GM12872 (cell line): ENCODE measurements at regions not wholly inside any gene's neighbourhood (a gene's known extent, or its start where the extent isn't known, plus 50 kb on each side); places are given as distances from the start of the nearest gene placed in this dataset.

Source experiments
- TF ChIP-seq, protein P1 (sequence below): IDR thresholded peaks from 3 replicates; pipeline ENCODE4 v1.5.1; 2011; ENCODE audit warnings: low read depth, mild to moderate bottlenecking, low read length, moderate library complexity; ENCODE audit not compliant: insufficient read depth

DNA sequence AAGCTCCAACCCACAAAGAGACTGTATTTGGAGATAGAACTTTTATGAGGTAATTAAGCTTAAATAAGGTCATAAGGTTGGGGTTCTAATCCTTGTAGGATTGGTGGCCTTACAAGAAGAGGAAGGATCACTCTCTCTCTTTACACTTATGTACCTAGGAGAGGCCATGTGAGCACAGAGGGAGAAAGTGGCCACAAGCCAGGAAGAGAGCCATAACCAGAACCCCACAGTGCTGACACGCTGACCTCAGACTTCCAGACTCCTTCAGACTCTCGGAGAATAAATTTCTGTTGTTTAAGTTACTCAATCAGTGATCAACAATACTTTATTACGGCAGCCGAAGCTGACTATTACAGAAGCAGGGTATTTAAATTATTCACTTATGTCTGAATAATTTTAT lies 430.5 kb upstream of the EPHA7 start:
- TF ChIP-seq, protein P1, sequence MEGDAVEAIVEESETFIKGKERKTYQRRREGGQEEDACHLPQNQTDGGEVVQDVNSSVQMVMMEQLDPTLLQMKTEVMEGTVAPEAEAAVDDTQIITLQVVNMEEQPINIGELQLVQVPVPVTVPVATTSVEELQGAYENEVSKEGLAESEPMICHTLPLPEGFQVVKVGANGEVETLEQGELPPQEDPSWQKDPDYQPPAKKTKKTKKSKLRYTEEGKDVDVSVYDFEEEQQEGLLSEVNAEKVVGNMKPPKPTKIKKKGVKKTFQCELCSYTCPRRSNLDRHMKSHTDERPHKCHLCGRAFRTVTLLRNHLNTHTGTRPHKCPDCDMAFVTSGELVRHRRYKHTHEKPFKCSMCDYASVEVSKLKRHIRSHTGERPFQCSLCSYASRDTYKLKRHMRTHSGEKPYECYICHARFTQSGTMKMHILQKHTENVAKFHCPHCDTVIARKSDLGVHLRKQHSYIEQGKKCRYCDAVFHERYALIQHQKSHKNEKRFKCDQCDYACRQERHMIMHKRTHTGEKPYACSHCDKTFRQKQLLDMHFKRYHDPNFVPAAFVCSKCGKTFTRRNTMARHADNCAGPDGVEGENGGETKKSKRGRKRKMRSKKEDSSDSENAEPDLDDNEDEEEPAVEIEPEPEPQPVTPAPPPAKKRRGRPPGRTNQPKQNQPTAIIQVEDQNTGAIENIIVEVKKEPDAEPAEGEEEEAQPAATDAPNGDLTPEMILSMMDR = no peak

DNA sequence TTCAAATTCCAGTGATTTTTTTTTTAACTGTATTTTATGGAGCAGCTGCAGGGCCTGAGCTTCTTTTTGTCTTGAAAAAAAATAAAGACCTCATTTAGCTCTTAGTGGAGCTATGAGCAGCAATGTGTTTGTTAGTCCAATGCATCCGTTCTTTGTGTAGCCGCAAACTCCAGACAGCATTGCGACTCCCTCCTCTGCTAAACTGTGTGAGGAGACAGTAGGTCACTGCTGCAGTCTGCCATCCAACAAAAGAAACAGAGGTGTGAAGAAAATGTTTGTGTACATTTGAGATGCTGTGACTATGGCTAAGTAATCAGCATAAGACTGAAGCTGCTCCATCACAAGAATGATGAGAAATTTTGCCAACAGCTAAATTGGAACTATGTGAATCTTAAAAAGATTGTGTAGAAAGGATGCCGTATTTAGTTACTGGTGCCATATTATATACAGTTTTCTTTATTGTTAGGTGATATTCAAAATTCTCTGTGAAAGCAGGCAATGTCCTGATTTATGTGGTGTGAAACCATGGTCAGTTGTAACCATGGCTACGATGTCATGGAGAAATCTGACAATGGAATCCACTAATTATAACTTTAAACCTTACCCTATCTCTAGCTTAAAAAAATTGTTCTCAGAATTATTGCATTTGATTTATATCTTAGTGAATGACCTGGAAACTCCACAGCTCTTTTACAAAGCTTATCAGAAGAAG lies 428.8 kb upstream of the EPHA7 start:
- TF ChIP-seq, protein P1 = no peak

DNA sequence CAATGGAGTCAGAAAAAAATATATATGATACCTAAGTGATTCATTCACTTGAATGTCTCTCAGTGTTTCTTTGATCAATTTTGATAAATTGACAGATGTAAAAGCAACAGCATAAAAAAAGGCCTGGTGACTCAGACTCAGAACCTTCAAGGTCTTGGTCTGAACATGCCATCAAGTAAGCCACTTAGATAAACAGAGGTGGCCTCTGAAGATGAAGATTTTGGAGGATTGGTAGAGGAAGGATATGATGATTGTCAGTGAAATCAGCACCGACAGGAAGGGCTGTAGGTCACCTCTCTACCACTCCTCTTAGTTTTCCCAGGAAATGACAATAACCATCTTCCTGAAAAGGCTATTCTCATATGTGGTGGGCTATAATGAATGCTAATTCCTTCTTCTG lies 422.8 kb upstream of the EPHA7 start:
- TF ChIP-seq, protein P1 = no peak

DNA sequence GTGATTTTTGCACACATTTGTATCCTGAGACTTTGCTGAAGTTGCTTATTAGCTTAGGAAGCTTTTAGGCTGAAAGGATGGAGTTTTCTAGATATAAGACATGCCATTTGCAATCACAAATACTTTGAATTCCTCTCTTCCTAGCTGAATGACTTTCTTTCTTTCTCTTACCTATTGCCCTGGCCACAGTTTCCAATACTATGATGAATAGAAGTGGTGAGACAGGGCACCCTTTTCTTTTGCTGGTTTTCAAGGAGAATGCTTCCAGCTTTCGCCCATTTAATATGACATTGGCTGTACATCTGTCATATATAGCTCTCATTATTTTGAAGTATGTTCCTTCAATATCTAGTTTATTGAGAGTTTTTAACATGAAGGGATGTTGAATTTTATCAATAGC lies 409.6 kb upstream of the EPHA7 start:
- TF ChIP-seq, protein P1 = no peak

DNA sequence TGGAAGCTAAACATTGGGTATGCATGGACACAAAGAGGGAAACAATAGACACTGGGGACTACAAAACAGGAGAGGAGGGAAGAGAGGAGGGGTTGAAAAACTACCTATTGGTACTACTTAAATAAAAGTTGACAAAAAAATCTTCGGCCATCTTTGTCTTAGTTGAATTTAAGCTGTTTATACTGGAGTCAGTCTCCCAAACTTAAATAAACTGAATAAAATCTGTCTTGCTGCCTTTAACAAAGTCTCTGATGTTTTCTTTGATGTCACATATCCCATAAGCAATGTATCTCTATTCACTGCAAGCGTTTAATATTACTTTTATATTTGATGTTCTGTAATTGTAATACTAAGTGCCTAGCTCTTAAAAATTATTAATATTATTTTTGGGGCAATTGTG lies 409.2 kb upstream of the EPHA7 start:
- TF ChIP-seq, protein P1 = no peak

DNA sequence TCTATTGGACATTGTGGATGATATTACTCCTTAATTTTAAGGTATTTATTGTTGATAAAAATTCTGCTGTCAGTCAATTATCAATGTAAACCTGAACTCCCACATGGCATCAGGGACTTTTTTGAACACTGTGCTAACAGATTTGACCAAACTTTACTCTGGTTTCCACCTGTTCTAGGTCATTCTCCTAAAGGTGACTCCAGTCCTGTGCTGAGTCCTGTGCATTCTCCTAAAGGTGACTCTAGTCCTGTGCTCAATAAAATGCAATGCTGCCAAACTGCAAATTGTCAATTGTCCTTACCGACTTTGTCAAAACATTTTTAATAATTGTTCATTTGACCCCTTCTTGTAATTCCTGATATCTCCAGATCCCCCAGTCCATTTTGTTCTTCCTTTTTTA lies 408.4 kb upstream of the EPHA7 start:
- TF ChIP-seq, protein P1 = no peak

DNA sequence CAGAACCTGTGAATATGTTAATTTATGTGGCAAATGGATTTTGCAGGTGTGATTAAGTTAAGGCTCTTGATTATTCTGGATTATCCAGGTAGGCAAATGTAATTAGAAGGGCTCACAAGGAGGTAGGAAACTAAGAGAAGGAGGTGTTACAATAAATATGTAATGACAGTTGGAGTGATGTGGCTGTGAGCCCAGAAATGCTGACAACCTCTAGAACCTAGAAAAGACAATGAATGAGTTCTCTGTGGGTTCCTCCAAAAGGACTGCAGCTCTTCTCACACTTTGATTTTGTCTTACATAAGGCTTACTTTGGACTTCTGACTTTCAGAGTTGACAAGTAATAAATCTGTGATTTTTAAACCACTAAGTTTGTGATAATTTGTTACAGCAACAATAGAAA lies 406.6 kb upstream of the EPHA7 start:
- TF ChIP-seq, protein P1 = no peak
